Mesenteric fat pad (tissue), 1 donor: ENCODE measurements at regions not wholly inside any gene's neighbourhood (a gene's known extent, or its start where the extent isn't known, plus 50 kb on each side); places are given as distances from the start of the nearest gene placed in this dataset.
"Not testable (repeated sequence)": the region's sequence is repeated elsewhere in the genome, so short reads cannot be mapped to it uniquely, and the experiment has no call there.

ENCODE experiments used
- DNase-seq: peaks from one replicate; pipeline ENCODE4 v3.0.0-alpha.2; 2020; ENCODE audit warnings: low spot score
- donor health status: DM: yes; HTN: yes; CAD: no.

GRCh38 chr1:73771396-73771795 lies 426.6 kb downstream of the LRRIQ3 start:
- no peak for DNase-seq

DNA sequence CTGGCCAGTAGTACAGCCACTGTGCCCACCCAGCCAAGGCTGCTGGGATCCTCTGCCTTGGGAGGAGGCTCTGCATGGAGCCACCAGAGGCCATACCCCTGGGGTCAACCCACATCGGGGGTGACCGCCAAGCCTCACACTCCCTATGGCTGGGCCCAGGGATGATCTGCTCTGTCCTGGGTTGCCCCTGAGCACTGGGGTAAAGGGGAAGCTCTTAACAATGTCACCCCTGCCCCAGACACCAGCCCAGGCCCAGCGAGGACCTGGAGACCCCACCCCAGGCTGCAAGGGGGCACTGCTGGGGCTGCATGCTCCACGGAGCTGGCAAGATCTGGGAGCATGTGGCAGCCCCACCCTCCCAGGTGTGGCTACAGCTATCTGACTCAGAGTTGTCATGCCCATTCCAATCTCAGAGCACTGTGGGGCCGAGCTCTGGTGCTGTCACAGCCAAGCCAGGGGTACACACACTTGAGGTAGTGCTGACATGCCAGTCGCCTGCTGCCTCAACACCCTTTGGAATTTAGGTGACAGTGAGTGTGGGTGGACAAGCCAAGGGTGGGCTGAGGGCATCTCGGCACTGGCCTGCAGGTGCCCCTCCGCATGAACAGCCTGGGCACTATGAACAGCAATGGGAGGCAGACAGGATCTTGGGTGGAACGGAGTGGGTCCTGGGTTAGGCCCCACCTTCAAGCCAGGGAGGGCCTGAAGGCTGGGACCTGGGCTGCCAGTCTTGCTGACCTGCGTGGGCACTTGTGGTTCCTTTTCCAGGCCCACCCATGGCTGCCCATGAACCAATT lies 427.7 kb downstream of the LRRIQ3 start:
- DNase-seq: no peak

DNA sequence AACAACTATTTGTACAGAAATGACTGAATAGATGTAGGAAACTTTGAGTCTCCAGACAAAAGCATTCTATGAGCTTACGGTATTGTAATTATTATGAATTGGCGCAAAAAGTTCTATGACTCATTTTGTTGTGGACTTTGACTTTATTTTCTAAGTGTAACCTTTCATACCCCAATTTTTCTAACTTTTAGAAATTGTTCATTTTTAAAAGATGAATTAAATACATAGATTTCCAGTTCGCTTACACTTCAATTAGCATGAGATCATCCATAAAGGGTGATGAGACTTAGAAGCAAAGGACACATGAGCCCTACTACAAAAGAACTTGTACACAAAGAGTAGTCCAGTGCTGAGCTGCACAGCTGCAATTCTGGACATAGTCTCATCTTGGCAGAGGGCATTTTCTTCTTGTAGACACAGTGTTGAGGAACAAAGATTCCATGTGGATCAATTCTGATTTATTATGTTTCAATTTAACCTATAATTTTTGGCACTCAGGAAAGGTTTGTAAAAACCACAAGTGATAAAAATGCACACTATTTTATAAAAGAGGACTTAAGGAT lies 431.1 kb downstream of the LRRIQ3 start:
- DNase-seq: no peak

DNA sequence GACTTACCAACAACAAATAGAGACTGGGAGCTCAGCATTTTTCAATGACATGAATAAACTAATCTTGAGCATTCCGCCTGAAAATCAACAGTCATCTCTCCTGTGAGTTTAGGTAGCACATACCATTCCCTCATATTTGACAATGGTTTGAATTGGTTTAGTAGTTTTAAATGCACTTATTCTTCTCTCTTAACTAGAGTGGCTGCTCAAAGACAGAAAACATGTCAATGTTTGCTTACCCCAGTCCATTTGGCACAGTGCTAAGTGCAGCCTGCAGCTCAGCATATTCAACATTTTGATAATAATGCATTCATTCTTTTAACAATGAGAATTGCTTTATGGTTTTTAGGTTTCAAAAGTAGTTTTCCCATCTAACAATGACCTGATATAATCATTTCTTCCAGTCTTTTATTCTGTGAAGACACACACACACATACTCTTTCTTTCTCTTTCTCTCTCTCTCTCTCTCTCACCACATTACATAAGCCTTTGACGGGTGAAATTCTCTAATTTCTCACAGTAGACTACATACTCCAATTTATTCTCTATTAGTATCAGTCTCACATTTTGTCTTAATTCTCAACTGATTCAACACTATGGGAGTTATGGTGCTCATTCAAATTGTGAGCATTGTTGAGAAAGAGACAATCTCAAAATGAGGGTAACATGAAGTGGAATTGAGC lies 432.3 kb downstream of the LRRIQ3 start:
- no peak for DNase-seq

DNA sequence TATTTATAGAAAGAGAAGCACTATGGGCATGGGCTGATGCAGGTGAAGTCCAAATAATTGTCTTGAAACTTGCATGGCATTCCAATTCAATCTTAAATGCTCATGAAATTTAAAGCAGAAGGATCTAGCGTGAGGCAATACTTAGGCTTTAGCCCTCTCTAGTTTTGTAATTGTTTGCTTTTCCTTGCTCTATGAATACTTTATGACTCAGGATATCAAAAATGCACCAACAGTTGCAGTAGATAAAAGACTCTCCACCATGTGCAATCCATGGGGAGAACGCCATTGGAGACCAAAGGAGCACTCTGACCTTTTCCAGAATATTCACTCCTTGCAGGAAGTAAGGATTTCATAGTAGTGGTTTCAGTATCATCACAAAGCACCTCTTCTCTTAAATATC lies 436.4 kb downstream of the LRRIQ3 start:
- no peak for DNase-seq

DNA sequence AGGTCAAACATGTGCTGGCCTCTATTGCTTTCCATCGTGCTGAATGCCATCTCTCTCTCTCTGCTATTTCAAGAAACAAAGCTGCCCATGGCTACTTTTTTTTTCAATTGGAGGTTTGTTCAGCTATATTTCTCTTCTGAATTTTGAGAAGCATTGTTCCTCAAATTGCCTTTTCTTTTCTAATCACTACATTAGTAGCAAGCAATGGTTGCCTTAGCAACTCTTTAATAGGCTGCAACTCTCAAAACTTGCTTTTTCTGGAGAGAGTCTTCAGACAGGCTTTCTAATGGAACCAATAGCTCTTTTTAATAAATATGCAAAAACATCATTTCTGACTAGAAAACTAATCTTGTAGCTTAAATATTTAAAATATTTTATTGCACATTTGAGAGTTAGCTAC lies 439.0 kb downstream of the LRRIQ3 start:
- DNase-seq: no peak

DNA sequence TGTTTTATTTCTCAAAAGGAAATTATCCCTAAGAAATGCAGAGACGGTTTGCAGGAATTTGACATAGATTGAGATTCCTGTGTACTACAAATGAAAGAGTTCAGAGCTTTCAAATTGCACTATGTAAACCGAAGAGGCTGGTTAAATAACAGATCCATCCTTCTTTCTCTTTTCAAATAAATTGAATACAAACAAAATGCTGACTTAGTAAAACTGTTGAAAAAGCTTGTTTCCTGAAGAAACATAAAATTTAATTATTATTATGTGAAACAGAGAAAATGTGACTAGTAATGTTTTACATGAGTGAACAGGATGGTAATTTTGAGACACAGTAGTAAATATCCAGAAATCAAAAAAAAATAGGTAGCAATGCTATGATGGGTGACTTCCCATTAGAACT lies 441.2 kb downstream of the LRRIQ3 start:
- no peak for DNase-seq

GRCh38 chr1:73755649-73756048 lies 442.3 kb downstream of the LRRIQ3 start:
- no peak for DNase-seq

DNA sequence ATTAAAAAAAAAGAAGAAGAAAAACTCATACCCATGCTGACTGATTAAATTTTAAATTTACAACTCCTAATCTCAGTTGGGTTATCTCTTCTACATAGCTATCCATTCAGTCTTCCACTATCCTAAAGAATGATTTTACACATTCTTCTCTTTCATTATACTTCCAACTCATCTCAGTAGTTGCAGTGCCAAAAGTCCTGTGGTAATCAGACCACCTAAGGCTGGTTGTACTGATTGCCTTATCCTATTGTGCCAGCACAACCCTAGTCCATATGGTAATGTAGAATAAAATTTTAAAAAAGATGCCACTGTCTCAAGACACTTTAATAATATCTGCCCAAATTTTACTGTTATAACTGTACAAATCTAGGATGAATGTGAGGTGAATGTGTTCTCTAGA lies 448.0 kb downstream of the LRRIQ3 start:
- no peak for DNase-seq

GRCh38 chr1:73744985-73745384 lies 453.0 kb downstream of the LRRIQ3 start:
- no peak for DNase-seq

DNA sequence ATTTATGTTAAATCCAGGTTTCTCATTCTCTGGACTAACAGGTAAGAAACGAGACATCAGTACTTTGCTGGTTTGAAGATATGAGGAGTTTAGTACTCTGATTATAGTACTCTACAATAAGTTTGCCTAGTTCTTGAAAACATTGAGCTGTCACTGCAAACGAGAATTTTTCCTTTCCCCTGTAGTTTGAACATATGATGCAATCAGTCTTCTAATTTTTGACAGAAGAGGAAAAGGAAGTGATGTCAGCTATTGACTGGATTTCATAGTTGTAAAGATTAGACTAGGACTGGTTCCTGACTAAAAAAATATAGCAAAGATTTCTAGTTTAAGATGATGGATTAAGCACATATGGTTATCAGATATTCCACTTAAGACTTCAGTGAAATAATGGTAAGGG lies 461.9 kb downstream of the LRRIQ3 start:
- DNase-seq: no peak

GRCh38 chr1:73727036-73727435 lies 470.9 kb downstream of the LRRIQ3 start:
- no peak for DNase-seq

- DNase-seq: no peak
These were observed 475.9 kb downstream of the LRRIQ3 start for GRCh38 chr1:73722055-73722454.

GRCh38 chr1:73717976-73718375 lies 480.0 kb downstream of the LRRIQ3 start:
- no peak for DNase-seq

DNA sequence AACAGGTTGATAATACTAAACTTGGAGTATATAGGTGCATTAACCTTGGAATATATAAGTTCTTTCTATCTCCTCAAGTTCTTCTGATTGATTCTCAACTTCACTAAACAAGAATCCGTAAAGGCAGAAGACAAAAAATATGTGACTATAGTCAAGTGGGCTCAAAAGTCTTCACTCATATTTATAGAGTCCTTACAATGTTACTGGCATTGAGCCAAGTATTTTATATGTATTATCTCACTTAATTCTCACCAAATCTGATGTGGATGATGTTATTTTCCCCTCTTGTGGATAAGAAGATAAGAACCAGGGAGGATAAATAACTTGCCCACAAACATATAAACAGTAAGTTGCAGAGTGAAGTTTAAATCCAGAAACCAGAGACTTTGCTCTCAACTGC lies 486.9 kb downstream of the LRRIQ3 start:
- DNase-seq: no peak

DNA sequence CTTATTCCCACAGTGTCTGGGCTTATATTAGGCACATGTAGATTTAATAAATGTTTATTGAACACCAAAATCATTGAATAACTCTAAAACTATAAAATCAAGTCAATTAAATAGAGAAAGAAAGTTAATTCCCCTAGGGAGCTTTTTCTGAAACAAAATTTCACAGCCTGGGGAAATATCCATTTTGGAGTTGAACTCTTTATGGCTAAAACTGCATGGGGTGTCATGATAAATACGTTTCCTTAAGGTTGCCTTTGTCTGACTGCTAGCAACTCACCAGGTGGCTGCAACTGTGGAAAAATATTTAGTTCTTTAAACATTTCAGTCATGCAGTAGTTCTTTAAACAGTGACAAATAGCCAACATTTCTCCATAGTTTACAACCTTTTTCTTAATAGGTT lies 496.1 kb downstream of the LRRIQ3 start:
- DNase-seq: no peak

GRCh38 chr1:73676186-73676585 lies 521.8 kb downstream of the LRRIQ3 start:
- DNase-seq: no peak

- no peak for DNase-seq
These were observed 522.9 kb downstream of the LRRIQ3 start for GRCh38 chr1:73674945-73675561.

DNA sequence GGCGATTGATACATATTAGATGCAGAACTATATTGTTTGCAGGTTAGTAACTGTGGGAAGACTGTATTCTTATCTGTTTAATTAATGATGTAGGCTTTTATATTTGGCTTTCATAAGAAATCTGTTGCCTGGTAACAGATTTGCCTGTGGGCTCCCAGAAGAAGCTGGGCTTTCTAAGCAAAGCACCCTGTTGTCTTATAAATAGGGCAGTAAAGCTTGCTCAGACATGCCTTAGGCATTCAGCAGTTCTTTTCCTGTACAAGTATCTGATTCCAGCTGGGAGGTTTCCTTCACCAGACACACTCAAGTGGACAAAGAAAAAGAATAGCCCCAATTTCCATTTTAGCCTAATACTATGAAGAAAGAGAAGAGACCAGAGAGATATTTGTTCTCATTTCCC lies 524.0 kb downstream of the LRRIQ3 start:
- DNase-seq: no peak

- DNase-seq: no peak
These were observed 526.4 kb downstream of the LRRIQ3 start for GRCh38 chr1:73671530-73671929.

- not testable (repeated sequence) for DNase-seq
These were observed 530.0 kb downstream of the LRRIQ3 start for GRCh38 chr1:73667959-73668358.

- no peak for DNase-seq
These were observed 535.5 kb downstream of the LRRIQ3 start for GRCh38 chr1:73662526-73662925.
